K562 (cell line): ENCODE measurements at regions not wholly inside any gene's neighbourhood (a gene's known extent, or its start where the extent isn't known, plus 50 kb on each side); places are given as distances from the start of the nearest gene placed in this dataset.

Experiments
- ATAC-seq: fragments of 200-7000 bp; cut with Tn5 transposase; 3 replicates; pipeline ENCODE4 v1.9.1; 2020; ENCODE audit warnings: moderate library complexity
- BruUV-seq: library from RNA; stranded (reverse); fragments of 400-500 nt; replicated peaks from 2 replicates; lab custom pipeline; 2021; lab: Mats Ljungman, UMichigan
- CTCF ChIA-PET: fragments of 300-600 bp; formaldehyde crosslinking; extraction: SDS; loops from one replicate; lab custom pipeline; 2021; ENCODE audit warnings: low intra/inter-chr PET ratio; lab: Yijun Ruan, JAX
- POLR2A ChIA-PET: fragments of 300-600, 350-650 bp; sonication (Branson Sonifier 250); formaldehyde crosslinking; extraction: SDS; loops from one replicate; lab custom pipeline; 2021; ENCODE audit warnings: antibody characterized with exemption, inconsistent platforms; lab: Yijun Ruan, JAX
- DNase-seq, 4 experiments: peaks; one replicate each; pipeline versions ENCODE4 v3.0.0 to v3.0.0-alpha.2; 2011 to 2018; ENCODE audit warnings: low spot score in 3 of 4, mixed read lengths in 3 of 4; ENCODE audit errors: extremely low read depth in 1 of 4
- FAIRE-seq: peaks from 2 replicates; lab custom pipeline; 2011; peaks lifted over from hg19 to GRCh38; lab: Jason Lieb, UNC
- H2AFZ ChIP-seq: 2 replicates; pipeline ENCODE4 v1.6.0; 2011; ENCODE audit warnings: low read depth, low read length, control low read depth, inconsistent platforms
- H3K27ac ChIP-seq: fragments of 200-600 bp; 3 replicates; pipeline ENCODE4 v1.8.0; 2011; ENCODE audit warnings: low read depth, mild to moderate bottlenecking, control low read depth, inconsistent platforms, low read length, moderate library complexity, mixed read lengths; ENCODE audit errors: extremely low read depth
- H3K27me3 ChIP-seq, 2 experiments: fragments of 300-600 bp in 1 of 2; 2 replicates in 1 of 2; 3 replicates in 1 of 2; pipeline versions ENCODE4 v1.6.0 to v1.8.0; 2011; ENCODE audit warnings: inconsistent platforms in 2 of 2, low read length in 2 of 2, mild to moderate bottlenecking in 1 of 2, mixed read lengths in 1 of 2, moderate library complexity in 1 of 2; ENCODE audit not compliant: control insufficient read depth in 2 of 2, insufficient read depth in 2 of 2
- H3K36me3 ChIP-seq: fragments of 300-600 bp; 3 replicates; pipeline ENCODE4 v1.8.0; 2011; ENCODE audit warnings: mild to moderate bottlenecking, low read length, inconsistent platforms; ENCODE audit not compliant: control insufficient read depth, insufficient read depth
- H3K4me1 ChIP-seq, 2 experiments: fragments of 200-600 bp in 1 of 2; replicated peaks in 1 of 2; 2 replicates in 1 of 2; 3 replicates in 1 of 2; pipeline versions ENCODE4 v1.5.1 to v1.8.0; 2011; ENCODE audit warnings: inconsistent platforms in 2 of 2, low read length in 2 of 2, mild to moderate bottlenecking in 1 of 2, mixed read lengths in 1 of 2, moderate library complexity in 1 of 2; ENCODE audit not compliant: control insufficient read depth in 2 of 2, insufficient read depth in 2 of 2
- H3K4me2 ChIP-seq: 2 replicates; pipeline ENCODE4 v1.6.1; 2011; ENCODE audit warnings: low read length, control low read depth, inconsistent platforms, mixed read lengths; ENCODE audit not compliant: insufficient read depth
- H3K4me3 ChIP-seq: fragments of 200-600 bp; sonication (generic), shearing (Covaris generic); 2 replicates; pipeline ENCODE4 v1.5.1; 2016; ENCODE audit warnings: control low read depth, inconsistent platforms
- H3K79me2 ChIP-seq: fragments of 200-600 bp; 3 replicates; pipeline ENCODE4 v1.8.0; 2011; ENCODE audit warnings: low read length, inconsistent platforms; ENCODE audit not compliant: control insufficient read depth, insufficient read depth
- H3K9ac ChIP-seq, 2 experiments: 2 replicates each; pipeline versions ENCODE4 v1.6.0 to v1.6.1; 2011; ENCODE audit warnings: low read depth in 2 of 2, low read length in 2 of 2, control low read depth in 1 of 2, inconsistent platforms in 1 of 2, mild to moderate bottlenecking in 1 of 2, mixed read lengths in 1 of 2; ENCODE audit not compliant: insufficient read depth in 1 of 2
- H3K9me1 ChIP-seq: one replicate; pipeline ENCODE4 v1.6.0; 2011; ENCODE audit warnings: inconsistent platforms, mild to moderate bottlenecking, low read length, moderate library complexity; ENCODE audit not compliant: control insufficient read depth, insufficient read depth
- H3K9me3 ChIP-seq: replicated peaks from 2 replicates; pipeline ENCODE4 v1.5.1; 2011; ENCODE audit warnings: low read depth, low read length, inconsistent platforms; ENCODE audit not compliant: control insufficient read depth, insufficient read depth
- H4K20me1 ChIP-seq: replicated peaks from 2 replicates; pipeline ENCODE4 v1.6.1; 2011; ENCODE audit warnings: low read length, inconsistent platforms, mixed read lengths; ENCODE audit not compliant: control insufficient read depth, insufficient read depth
- CHD2 ChIP-seq: IDR thresholded peaks from 2 replicates; pipeline ENCODE4 v1.6.1; 2011; ENCODE audit warnings: low read depth, low read length
- KDM5B ChIP-seq: fragments of 200-600 bp; sonication (generic); IDR thresholded peaks from 2 replicates; pipeline ENCODE4 v1.6.1; 2012; ENCODE audit warnings: low read depth, mild to moderate bottlenecking, moderate library complexity, low read length, control low read depth, inconsistent platforms; ENCODE audit not compliant: insufficient replicate concordance
- KLF10 ChIP-seq: fragments of 250-450 bp; sonication (Bioruptor Pico); IDR thresholded peaks from 2 replicates; pipeline ENCODE4 v1.6.1; 2021; ENCODE audit warnings: matching md5 sums
- POLR2G ChIP-seq: fragments of 200-400 bp; formaldehyde crosslinking; IDR thresholded peaks from 2 replicates; pipeline ENCODE4 v1.6.1; 2017; ENCODE audit warnings: low read depth, mild to moderate bottlenecking, antibody characterized with exemption, low read length, moderate library complexity
- TBL1XR1 ChIP-seq, 2 experiments: IDR thresholded peaks; 2 replicates each; pipeline ENCODE4 v1.6.1; 2012; ENCODE audit warnings: improper control_type of control experiment in 2 of 2, low read length in 2 of 2, mild to moderate bottlenecking in 1 of 2
- TSC22D4 ChIP-seq: fragments of 450-650 bp; IDR thresholded peaks from 2 replicates; pipeline ENCODE4 v1.6.1; 2016; ENCODE audit warnings: missing genetic modification characterization, missing biosample characterization, control low read depth
- ZNF551 ChIP-seq: fragments of 250-450 bp; sonication (Bioruptor Pico); IDR thresholded peaks from 2 replicates; pipeline ENCODE4 v1.5.0; 2021; ENCODE audit warnings: mild to moderate bottlenecking, moderate library complexity
- WGBS: fragments of 100-300 bp; shearing (Covaris generic); methylation state at CpG from one replicate; pipeline ENCODE4 v1.1.6; 2016; ENCODE audit warnings: low coverage, mixed read lengths; ENCODE audit not compliant: insufficient coverage; ENCODE audit errors: missing lambda C conversion rate; 5-methylcytosine and 5-hydroxymethylcytosine counted together
- in situ Hi-C: fragments of 300-500 bp; cut with MboI; formaldehyde crosslinking; loops from 4 replicates; pipeline ENCODE4 v1.15.0; 2018; ENCODE audit warnings: inconsistent platforms, mixed read lengths
- intact Hi-C: fragments of 100-400 bp; cut with micrococcal nuclease; formaldehyde crosslinking; loops from 2 replicates; pipeline ENCODE4 v1.14.2; 2022
- TF ChIP-seq, protein P1 (sequence below), 2 experiments: fragments of 250-450 bp in 1 of 2; fragments of 450-650 bp in 1 of 2; sonication (Bioruptor Pico) in 1 of 2; IDR thresholded peaks; 2 replicates each; pipeline versions ENCODE4 v1.6.1 to v1.8.0; 2016 to 2021; ENCODE audit warnings: mild to moderate bottlenecking in 2 of 2, moderate library complexity in 2 of 2, missing compliant biosample characterization in 1 of 2, missing genetic modification characterization in 1 of 2
- TF ChIP-seq, protein P2 (sequence below): fragments of 250-450 bp; sonication (Bioruptor Pico); IDR thresholded peaks from 2 replicates; pipeline ENCODE4 v1.9.0; 2021; ENCODE audit warnings: mild to moderate bottlenecking, inconsistent platforms
- TF ChIP-seq, protein P3 (sequence below): sonication (generic); formaldehyde crosslinking; IDR thresholded peaks from 2 replicates; pipeline ENCODE4 v1.8.0; 2022; ENCODE audit warnings: missing genetic modification reagents, mild to moderate bottlenecking, borderline replicate concordance

DNA sequence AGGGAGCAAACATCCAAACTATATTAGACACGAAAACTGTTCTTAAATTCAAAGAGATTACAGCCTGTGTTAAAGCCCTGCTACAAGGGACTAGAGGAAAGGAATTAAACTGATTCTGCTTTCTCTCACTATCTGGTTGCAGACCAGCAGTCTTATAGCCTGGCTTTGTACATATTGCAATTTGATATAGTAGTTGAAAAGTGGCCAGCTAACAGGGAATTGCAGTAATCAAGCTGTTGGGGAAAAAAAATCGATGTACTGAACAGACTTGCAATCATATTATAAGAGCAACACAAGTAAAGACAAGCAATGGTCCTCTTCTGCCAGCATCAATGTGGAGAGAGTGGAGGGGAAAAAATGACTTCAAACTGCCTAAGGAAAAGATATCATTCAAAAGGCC is 364.4 kb upstream of the EPHA5 start:
- FAIRE-seq (no peak), DNase-seq (no peak), ATAC-seq (no peak)
- Histone ChIP-seq H3K79me2 (no peaks in the 10 kb centered on the region), H3K4me1 (no peaks in the 10 kb centered on the region), H3K27ac (no peak overlapping the region), H3K36me3 (no peaks in the 10 kb centered on the region), H3K4me2 (no peak overlapping the region), H2AFZ (no peak overlapping the region), H3K9me1 (no peaks in the 10 kb centered on the region), H3K27me3 (no peaks in the 10 kb centered on the region), H3K9me3 (no peaks in the 10 kb centered on the region; the same call in 1 of the 2 replicates), H3K4me3 (no peak overlapping the region), H3K9ac (no peak overlapping the region), H4K20me1 (no peaks in the 10 kb centered on the region)
- TF ChIP-seq, protein P1, sequence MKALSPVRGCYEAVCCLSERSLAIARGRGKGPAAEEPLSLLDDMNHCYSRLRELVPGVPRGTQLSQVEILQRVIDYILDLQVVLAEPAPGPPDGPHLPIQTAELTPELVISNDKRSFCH (CRISPR knock-in tag; IDR thresholded peaks at IDR 0.05): no peak
- TF ChIP-seq, protein P1 (tag; IDR thresholded peaks at IDR 0.05): no peak
- BruUV-seq: no TSS peak
- in situ Hi-C loops: no loop called here
- ChIA-PET POLR2A (no interaction called here), CTCF (no interaction called here)
- WGBS: 0% methylated on average over 2 of the region's 2 CpGs
- intact Hi-C loops: no loop called here

DNA sequence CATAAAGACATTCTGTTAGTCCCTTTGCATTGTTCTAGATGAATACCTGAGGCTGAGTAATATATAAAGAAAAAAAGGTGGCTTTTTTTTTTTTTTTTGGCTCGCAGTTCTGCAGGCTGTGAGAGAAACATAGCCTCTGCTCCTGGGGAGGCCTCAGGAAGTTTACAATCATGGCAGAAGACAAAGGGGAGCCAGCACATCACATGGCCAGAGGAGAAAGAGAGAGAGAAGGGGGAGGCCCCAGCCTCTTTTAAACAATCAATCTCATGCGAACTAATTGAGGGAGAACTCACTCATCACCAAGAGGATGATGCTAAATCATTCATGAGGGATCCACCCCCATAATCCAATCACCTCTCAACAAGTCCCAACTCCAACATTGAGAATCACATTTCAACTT is 364.0 kb upstream of the EPHA5 start:
- ChIA-PET POLR2A (interaction anchor here (0.7 kb wide), 1 partner anchor 11 kb away, joined by 4 read pairs; no protein-coding TSS in a partner anchor), CTCF (no interaction called here)
- no peak for ATAC-seq
- no TSS peak for BruUV-seq
- no peaks in the 10 kb centered on the region for H4K20me1 ChIP-seq
- no peak for FAIRE-seq
- no peak overlapping the region for H3K9ac ChIP-seq
- no peak for DNase-seq
- in situ Hi-C loops: no loop called here
- no peak overlapping the region for H3K27ac ChIP-seq
- H3K36me3 ChIP-seq: no peaks in the 10 kb centered on the region
- H3K4me2 ChIP-seq: no peak overlapping the region
- H2AFZ ChIP-seq: no peak overlapping the region
- H3K79me2 ChIP-seq: no peaks in the 10 kb centered on the region
- H3K4me3 ChIP-seq: no peak overlapping the region
- H3K27me3 ChIP-seq: no peaks in the 10 kb centered on the region
- 0% methylated on average over 1 of the region's 2 CpGs for WGBS
- H3K9me3 ChIP-seq: no peaks in the 10 kb centered on the region; the same call in 1 of the 2 replicates
- intact Hi-C loops: no loop called here
- no peaks in the 10 kb centered on the region for H3K4me1 ChIP-seq
- no peaks in the 10 kb centered on the region for H3K9me1 ChIP-seq
- TF ChIP-seq, protein P2, sequence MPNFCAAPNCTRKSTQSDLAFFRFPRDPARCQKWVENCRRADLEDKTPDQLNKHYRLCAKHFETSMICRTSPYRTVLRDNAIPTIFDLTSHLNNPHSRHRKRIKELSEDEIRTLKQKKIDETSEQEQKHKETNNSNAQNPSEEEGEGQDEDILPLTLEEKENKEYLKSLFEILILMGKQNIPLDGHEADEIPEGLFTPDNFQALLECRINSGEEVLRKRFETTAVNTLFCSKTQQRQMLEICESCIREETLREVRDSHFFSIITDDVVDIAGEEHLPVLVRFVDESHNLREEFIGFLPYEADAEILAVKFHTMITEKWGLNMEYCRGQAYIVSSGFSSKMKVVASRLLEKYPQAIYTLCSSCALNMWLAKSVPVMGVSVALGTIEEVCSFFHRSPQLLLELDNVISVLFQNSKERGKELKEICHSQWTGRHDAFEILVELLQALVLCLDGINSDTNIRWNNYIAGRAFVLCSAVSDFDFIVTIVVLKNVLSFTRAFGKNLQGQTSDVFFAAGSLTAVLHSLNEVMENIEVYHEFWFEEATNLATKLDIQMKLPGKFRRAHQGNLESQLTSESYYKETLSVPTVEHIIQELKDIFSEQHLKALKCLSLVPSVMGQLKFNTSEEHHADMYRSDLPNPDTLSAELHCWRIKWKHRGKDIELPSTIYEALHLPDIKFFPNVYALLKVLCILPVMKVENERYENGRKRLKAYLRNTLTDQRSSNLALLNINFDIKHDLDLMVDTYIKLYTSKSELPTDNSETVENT (CRISPR knock-in tag): no peak
- TF ChIP-seq, protein P3, sequence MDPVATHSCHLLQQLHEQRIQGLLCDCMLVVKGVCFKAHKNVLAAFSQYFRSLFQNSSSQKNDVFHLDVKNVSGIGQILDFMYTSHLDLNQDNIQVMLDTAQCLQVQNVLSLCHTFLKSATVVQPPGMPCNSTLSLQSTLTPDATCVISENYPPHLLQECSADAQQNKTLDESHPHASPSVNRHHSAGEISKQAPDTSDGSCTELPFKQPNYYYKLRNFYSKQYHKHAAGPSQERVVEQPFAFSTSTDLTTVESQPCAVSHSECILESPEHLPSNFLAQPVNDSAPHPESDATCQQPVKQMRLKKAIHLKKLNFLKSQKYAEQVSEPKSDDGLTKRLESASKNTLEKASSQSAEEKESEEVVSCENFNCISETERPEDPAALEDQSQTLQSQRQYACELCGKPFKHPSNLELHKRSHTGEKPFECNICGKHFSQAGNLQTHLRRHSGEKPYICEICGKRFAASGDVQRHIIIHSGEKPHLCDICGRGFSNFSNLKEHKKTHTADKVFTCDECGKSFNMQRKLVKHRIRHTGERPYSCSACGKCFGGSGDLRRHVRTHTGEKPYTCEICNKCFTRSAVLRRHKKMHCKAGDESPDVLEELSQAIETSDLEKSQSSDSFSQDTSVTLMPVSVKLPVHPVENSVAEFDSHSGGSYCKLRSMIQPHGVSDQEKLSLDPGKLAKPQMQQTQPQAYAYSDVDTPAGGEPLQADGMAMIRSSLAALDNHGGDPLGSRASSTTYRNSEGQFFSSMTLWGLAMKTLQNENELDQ: no peak
- no peak for TF ChIP-seq POLR2G
- TF ChIP-seq ZNF551 (CRISPR knock-in tag): no peak
- TF ChIP-seq KLF10: no peak
- TF ChIP-seq CHD2: no peak
- no peak for TF ChIP-seq KDM5B
- TF ChIP-seq TBL1XR1 (IDR thresholded peaks at IDR 0.05; ENCODE audit: low read length in 2 of 2): no peak
- TF ChIP-seq TSC22D4 (tag): no peak
